GM23338 (cell line): ENCODE measurements at regions not wholly inside any gene's neighbourhood (a gene's known extent, or its start where the extent isn't known, plus 50 kb on each side); places are given as distances from the start of the nearest gene placed in this dataset.

Source experiments
- ATAC-seq: fragments of 200-7000 bp; cut with Tn5 transposase; 3 replicates; pipeline ENCODE4 v1.9.1; 2020
- DNase-seq: peaks from one replicate; pipeline ENCODE4 v3.0.0-alpha.2; 2015; ENCODE audit warnings: low spot score
- H2AFZ ChIP-seq: fragments of 200-600 bp; sonication (generic); 2 replicates; pipeline ENCODE4 v1.8.0; 2016; ENCODE audit warnings: antibody characterized with exemption, mild to moderate bottlenecking, moderate library complexity
- H3F3A ChIP-seq: fragments of 200-600 bp; sonication (generic); replicated peaks from 2 replicates; pipeline ENCODE4 v1.8.0; 2017; ENCODE audit warnings: antibody characterized with exemption, mixed run types, low read depth
- H3K27ac ChIP-seq: fragments of 200-600 bp; sonication (generic); 2 replicates; pipeline ENCODE4 v1.6.1; 2016; ENCODE audit warnings: low read depth
- H3K27me3 ChIP-seq: fragments of 200-600 bp; sonication (generic); 2 replicates; pipeline ENCODE4 v1.8.0; 2016; ENCODE audit warnings: mild to moderate bottlenecking, mixed run types, moderate library complexity; ENCODE audit not compliant: insufficient read depth
- H3K36me3 ChIP-seq: fragments of 200-600 bp; sonication (generic); 2 replicates; pipeline ENCODE4 v1.8.0; 2016; ENCODE audit warnings: mild to moderate bottlenecking; ENCODE audit not compliant: insufficient read depth
- H3K4me1 ChIP-seq: fragments of 200-600 bp; sonication (generic); 2 replicates; pipeline ENCODE4 v1.8.0; 2016; ENCODE audit warnings: mild to moderate bottlenecking, moderate library complexity; ENCODE audit not compliant: insufficient read depth
- H3K4me2 ChIP-seq: fragments of 200-600 bp; sonication (generic); 2 replicates; pipeline ENCODE4 v1.7.1; 2017; ENCODE audit warnings: mixed run types
- H3K4me3 ChIP-seq: fragments of 200-600 bp; sonication (generic); 2 replicates; pipeline ENCODE4 v1.6.1; 2016; ENCODE audit warnings: mixed run types
- H3K79me2 ChIP-seq: fragments of 200-600 bp; sonication (generic); replicated peaks from 2 replicates; pipeline ENCODE4 v1.8.0; 2017; ENCODE audit warnings: mild to moderate bottlenecking; ENCODE audit not compliant: insufficient read depth
- H3K9me2 ChIP-seq: fragments of 200-600 bp; sonication (generic); 2 replicates; pipeline ENCODE4 v1.8.0; 2017; ENCODE audit not compliant: insufficient read depth
- H4K20me1 ChIP-seq: fragments of 200-600 bp; sonication (generic); replicated peaks from 2 replicates; pipeline ENCODE4 v1.8.0; 2017; ENCODE audit warnings: mild to moderate bottlenecking; ENCODE audit not compliant: insufficient read depth
- H3K27ac Mint-ChIP-seq: 2 replicates; pipeline ENCODE4 v1.8.0; 2020; ENCODE audit warnings: inconsistent platforms, mild to moderate bottlenecking, moderate library complexity, mixed read lengths
- H3K27me3 Mint-ChIP-seq: 3 replicates; pipeline ENCODE4 v1.8.0; 2022; ENCODE audit warnings: low read depth, mild to moderate bottlenecking, moderate library complexity, mixed read lengths, inconsistent platforms; ENCODE audit not compliant: insufficient read depth, poor library complexity
- H3K36me3 Mint-ChIP-seq: 3 replicates; pipeline ENCODE4 v1.8.0; 2021; ENCODE audit warnings: low read depth, mild to moderate bottlenecking, inconsistent platforms, moderate library complexity, mixed read lengths
- H3K4me1 Mint-ChIP-seq: 3 replicates; pipeline ENCODE4 v1.8.0; 2020; ENCODE audit warnings: mild to moderate bottlenecking, inconsistent platforms, mixed read lengths
- H3K4me3 Mint-ChIP-seq: 3 replicates; pipeline ENCODE4 v1.8.0; 2021; ENCODE audit warnings: moderate library complexity, mild to moderate bottlenecking, inconsistent platforms, mixed read lengths
- H3K9me3 Mint-ChIP-seq: 3 replicates; pipeline ENCODE4 v1.8.0; 2020; ENCODE audit warnings: moderate library complexity, mild to moderate bottlenecking, inconsistent platforms, mixed read lengths
- CREB1 ChIP-seq: fragments of 250-450 bp; sonication (Bioruptor Pico); IDR thresholded peaks from 2 replicates; pipeline ENCODE4 v1.5.0; 2020; ENCODE audit warnings: low read depth, mild to moderate bottlenecking, moderate library complexity
- EZH2 ChIP-seq: fragments of 200-600 bp; sonication (generic); IDR thresholded peaks from one replicate; pipeline ENCODE4 v1.8.0; 2017; ENCODE audit warnings: antibody characterized with exemption, mild to moderate bottlenecking, low read depth; ENCODE audit not compliant: unreplicated experiment
- EZH2phosphoT487 ChIP-seq: fragments of 200-600 bp; sonication (generic); IDR thresholded peaks from one replicate; pipeline ENCODE4 v1.8.1; 2018; ENCODE audit warnings: antibody characterized with exemption; ENCODE audit not compliant: unreplicated experiment
- JUNB ChIP-seq: IDR thresholded peaks from one replicate; pipeline ENCODE4 v1.6.1; 2016; ENCODE audit warnings: antibody characterized with exemption; ENCODE audit not compliant: unreplicated experiment
- NANOG ChIP-seq: IDR thresholded peaks from 2 replicates; pipeline ENCODE4 v1.6.1; 2016; ENCODE audit warnings: antibody characterized with exemption, borderline replicate concordance
- POLR2AphosphoS5 ChIP-seq: IDR thresholded peaks from 2 replicates; pipeline ENCODE4 v1.6.1; 2016; ENCODE audit warnings: antibody characterized with exemption, low read depth
- ZNF114 ChIP-seq: fragments of 250-450 bp; sonication (Bioruptor Pico); IDR thresholded peaks from 2 replicates; pipeline ENCODE4 v1.5.0; 2020; ENCODE audit warnings: mild to moderate bottlenecking, moderate library complexity
- TF ChIP-seq, protein P1 (sequence below): IDR thresholded peaks from one replicate; pipeline ENCODE4 v1.6.1; 2018; ENCODE audit warnings: antibody characterized with exemption; ENCODE audit not compliant: unreplicated experiment
- TF ChIP-seq, protein P2 (sequence below), 2 experiments: fragments of 200-600 bp in 1 of 2; sonication (generic) in 1 of 2; conservative IDR thresholded peaks; 2 replicates each; pipeline versions ENCODE4 v1.5.1 to v1.6.1; 2016 to 2017; ENCODE audit warnings: antibody characterized with exemption in 2 of 2, low read depth in 2 of 2, mild to moderate bottlenecking in 2 of 2, moderate library complexity in 1 of 2

DNA sequence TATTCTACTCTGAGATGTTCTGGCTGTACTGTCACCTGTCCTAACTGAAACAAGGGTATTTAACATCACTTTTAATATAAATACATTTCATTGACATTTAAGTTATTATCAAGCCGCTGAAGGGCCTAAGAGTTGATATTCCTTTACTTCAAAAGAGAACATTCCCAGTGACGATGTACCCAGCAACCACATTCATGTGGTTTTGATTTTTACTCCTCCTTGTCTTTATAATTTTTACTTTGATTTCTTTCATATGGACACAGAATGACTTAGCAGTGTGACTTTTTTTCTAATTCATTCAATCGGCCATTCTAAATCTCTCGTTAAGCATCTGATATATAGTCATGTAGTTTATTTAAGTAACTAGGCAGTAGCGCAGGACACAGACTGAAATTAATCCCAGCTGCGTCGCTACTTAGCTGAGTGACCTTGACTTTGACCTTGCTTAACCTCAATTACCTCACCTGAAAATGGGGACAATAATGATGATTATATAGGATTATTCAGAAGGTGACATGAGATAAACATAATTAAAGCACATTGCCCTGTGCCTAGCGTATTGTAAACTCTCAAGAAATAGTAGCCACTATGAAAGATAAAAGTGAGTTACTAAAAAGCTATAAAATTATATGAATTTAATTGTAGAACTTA lies 476.6 kb downstream of the SETD4 start (continued):
- TF ChIP-seq CREB1 (CRISPR knock-in tag) (no peak), EZH2phosphoT487 (no peak), ZNF114 (CRISPR knock-in tag) (no peak), NANOG (no peak), POLR2AphosphoS5 (no peak), JUNB (no peak)
- TF ChIP-seq, protein P1, sequence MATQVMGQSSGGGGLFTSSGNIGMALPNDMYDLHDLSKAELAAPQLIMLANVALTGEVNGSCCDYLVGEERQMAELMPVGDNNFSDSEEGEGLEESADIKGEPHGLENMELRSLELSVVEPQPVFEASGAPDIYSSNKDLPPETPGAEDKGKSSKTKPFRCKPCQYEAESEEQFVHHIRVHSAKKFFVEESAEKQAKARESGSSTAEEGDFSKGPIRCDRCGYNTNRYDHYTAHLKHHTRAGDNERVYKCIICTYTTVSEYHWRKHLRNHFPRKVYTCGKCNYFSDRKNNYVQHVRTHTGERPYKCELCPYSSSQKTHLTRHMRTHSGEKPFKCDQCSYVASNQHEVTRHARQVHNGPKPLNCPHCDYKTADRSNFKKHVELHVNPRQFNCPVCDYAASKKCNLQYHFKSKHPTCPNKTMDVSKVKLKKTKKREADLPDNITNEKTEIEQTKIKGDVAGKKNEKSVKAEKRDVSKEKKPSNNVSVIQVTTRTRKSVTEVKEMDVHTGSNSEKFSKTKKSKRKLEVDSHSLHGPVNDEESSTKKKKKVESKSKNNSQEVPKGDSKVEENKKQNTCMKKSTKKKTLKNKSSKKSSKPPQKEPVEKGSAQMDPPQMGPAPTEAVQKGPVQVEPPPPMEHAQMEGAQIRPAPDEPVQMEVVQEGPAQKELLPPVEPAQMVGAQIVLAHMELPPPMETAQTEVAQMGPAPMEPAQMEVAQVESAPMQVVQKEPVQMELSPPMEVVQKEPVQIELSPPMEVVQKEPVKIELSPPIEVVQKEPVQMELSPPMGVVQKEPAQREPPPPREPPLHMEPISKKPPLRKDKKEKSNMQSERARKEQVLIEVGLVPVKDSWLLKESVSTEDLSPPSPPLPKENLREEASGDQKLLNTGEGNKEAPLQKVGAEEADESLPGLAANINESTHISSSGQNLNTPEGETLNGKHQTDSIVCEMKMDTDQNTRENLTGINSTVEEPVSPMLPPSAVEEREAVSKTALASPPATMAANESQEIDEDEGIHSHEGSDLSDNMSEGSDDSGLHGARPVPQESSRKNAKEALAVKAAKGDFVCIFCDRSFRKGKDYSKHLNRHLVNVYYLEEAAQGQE: no peak
- TF ChIP-seq, protein P2, sequence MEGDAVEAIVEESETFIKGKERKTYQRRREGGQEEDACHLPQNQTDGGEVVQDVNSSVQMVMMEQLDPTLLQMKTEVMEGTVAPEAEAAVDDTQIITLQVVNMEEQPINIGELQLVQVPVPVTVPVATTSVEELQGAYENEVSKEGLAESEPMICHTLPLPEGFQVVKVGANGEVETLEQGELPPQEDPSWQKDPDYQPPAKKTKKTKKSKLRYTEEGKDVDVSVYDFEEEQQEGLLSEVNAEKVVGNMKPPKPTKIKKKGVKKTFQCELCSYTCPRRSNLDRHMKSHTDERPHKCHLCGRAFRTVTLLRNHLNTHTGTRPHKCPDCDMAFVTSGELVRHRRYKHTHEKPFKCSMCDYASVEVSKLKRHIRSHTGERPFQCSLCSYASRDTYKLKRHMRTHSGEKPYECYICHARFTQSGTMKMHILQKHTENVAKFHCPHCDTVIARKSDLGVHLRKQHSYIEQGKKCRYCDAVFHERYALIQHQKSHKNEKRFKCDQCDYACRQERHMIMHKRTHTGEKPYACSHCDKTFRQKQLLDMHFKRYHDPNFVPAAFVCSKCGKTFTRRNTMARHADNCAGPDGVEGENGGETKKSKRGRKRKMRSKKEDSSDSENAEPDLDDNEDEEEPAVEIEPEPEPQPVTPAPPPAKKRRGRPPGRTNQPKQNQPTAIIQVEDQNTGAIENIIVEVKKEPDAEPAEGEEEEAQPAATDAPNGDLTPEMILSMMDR (conservative IDR thresholded peaks at IDR 0.05; ENCODE audit: low read depth in 2 of 2): no peak

DNA sequence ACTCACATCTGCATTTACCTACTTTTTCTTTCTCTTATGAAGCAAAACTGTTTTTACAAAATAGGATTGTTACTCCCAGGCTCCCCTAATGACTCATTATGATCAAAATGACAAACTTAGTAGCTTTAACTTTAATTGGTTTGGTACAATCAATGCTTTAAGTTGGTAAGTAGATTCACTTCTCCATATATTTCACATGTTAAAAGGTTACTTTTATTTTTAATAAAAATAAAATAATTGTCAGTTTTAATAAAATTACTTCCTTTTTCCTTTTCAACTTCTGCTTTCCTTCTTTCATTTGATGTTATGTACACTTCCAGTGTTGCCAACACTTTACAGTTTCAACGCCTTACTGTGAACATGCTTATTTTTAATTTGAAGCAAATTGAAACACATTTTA lies 477.6 kb downstream of the SETD4 start:
- no peaks in the 10 kb centered on the region for H3K79me2 ChIP-seq
- H3K4me3 ChIP-seq: no peak overlapping the region
- no peak overlapping the region for H2AFZ ChIP-seq
- no peak overlapping the region for H3K27ac ChIP-seq
- no peaks in the 10 kb centered on the region for H3K27me3 ChIP-seq
- no peak overlapping the region for H3K4me2 ChIP-seq
- Mint-ChIP-seq H3K9me3 (no peaks in the 10 kb centered on the region), H3K4me3 (no peak overlapping the region), H3K27ac (no peak overlapping the region), H3K4me1 (peaks cover 35% of the 10 kb centered on the region), H3K27me3 (no peaks in the 10 kb centered on the region), H3K36me3 (no peaks in the 10 kb centered on the region)
- DNase-seq (no peak), ATAC-seq (no peak)
- H3K36me3 ChIP-seq: no peaks in the 10 kb centered on the region
- peaks cover 19% of the 10 kb centered on the region for H3K4me1 ChIP-seq
- no peaks in the 10 kb centered on the region for H4K20me1 ChIP-seq
- H3F3A ChIP-seq: no peaks in the 10 kb centered on the region
- H3K9me2 ChIP-seq: no peaks in the 10 kb centered on the region
- TF ChIP-seq CREB1 (CRISPR knock-in tag): no peak
- no peak for TF ChIP-seq EZH2
- TF ChIP-seq, protein P1: no peak
- TF ChIP-seq JUNB: no peak
